ENCODE measurements at regions not wholly inside any gene's neighbourhood (a gene's known extent, or its start where the extent isn't known, plus 50 kb on each side); places are given as distances from the start of the nearest gene placed in this dataset.

- TF ChIP-seq EP300 (IDR thresholded peaks at IDR 0.05): no peak
- no peak for TF ChIP-seq POLR2AphosphoS5 (IDR thresholded peaks at IDR 0.05)
- TF ChIP-seq, protein P1, sequence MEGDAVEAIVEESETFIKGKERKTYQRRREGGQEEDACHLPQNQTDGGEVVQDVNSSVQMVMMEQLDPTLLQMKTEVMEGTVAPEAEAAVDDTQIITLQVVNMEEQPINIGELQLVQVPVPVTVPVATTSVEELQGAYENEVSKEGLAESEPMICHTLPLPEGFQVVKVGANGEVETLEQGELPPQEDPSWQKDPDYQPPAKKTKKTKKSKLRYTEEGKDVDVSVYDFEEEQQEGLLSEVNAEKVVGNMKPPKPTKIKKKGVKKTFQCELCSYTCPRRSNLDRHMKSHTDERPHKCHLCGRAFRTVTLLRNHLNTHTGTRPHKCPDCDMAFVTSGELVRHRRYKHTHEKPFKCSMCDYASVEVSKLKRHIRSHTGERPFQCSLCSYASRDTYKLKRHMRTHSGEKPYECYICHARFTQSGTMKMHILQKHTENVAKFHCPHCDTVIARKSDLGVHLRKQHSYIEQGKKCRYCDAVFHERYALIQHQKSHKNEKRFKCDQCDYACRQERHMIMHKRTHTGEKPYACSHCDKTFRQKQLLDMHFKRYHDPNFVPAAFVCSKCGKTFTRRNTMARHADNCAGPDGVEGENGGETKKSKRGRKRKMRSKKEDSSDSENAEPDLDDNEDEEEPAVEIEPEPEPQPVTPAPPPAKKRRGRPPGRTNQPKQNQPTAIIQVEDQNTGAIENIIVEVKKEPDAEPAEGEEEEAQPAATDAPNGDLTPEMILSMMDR (IDR thresholded peaks at IDR 0.05): no peak
Observed at GRCh38 chr7:13639396-13639795, 350.1 kb downstream of the ETV1 start.
